NCI-H526 (cell line): ENCODE measurements at regions not wholly inside any gene's neighbourhood (a gene's known extent, or its start where the extent isn't known, plus 50 kb on each side); places are given as distances from the start of the nearest gene placed in this dataset.
"Not testable (repeated sequence)": the region's sequence is repeated elsewhere in the genome, so short reads cannot be mapped to it uniquely, and the experiment has no call there.

Experiments
- DNase-seq, 2 experiments: peaks; one replicate each; lab custom pipeline; 2025; lab: John Stamatoyannopoulos, UW

DNA sequence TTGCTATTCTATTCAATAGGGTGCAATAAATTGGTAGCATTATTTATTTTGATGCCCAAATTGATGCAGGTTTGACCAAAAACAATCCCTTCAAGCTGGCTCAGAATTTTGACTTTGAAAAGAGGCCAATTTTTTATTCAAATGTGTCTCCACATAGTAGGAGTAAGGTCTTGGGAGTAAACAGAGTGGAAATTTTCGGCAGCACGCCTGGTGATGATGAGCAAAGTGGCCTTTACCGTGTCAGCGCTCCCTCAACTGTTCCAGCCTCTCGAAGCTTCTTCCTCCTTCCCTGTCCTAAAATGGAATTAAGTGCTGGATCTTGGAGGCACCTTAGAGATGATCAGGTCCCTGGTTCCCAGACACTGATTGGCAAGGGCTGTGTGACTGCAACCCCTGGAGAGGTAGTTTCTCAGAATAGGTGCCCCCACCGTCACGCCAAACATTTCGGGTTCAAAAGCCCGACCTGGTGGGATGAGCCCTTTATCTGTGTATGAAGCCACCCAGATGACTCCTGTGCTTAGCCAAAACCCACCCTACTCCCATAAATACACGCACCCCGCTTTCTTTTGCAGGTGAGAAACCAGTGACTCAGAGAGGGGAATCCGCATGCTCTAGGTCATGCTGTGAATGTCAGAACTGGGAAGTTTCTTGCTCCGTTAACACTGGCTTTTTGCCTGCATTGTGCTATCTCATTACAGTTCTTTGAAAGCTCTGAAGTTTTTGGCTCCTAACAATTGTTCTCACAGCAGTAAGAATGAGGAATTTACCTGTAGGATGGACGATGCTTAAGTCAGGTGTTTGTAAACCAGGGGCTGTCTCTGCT is 89.1 kb downstream of the CRYGS start:
- no peak for DNase-seq

DNA sequence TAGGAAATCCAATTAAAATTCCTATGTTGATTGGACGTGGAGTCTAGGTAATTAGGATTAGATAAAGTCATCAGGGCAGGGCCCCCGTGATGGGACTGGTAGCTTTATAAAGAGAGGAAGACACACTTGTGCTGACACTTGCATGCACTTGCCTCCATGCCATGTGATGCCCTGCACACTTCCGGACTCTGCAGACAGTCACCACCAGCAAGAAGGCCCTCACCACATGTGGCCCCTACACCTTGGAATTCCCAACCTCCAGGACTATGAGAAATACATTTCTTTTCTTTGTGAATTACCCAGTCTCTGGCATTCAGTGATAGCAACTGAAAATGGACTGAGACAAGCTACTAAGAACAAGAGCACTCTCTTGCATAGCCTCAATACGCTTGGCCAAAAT is 90.6 kb downstream of the CRYGS start:
- no peak for DNase-seq

GRCh38 chr3:186452517-186452916 is 90.5 kb upstream of the DGKG start:
- DNase-seq = no peak

DNA sequence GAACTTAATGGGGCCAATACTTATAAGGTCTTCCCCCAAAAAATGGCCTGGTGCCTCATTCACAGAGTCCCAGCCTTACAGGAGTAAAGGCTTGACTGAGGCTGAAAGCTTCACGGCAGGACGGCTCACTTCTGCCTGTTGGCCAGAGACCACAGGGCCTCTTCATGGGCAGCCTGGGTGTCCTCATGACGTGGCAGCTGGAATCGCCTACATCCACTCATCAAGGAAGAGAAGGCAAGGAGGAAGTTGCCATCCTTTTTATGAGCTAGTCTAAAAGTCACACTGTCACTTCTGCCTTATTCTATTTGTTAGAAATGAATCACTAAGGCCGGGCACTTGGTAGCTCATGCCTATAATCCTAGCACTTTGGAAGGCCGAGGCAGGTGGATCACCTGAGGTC is 89.3 kb upstream of the DGKG start:
- no peak for DNase-seq

- DNase-seq = no peak
These were observed 82.9 kb upstream of the DGKG start for GRCh38 chr3:186444974-186445373.

GRCh38 chr3:186444288-186444687 is 82.3 kb upstream of the DGKG start:
- no peak for DNase-seq

DNA sequence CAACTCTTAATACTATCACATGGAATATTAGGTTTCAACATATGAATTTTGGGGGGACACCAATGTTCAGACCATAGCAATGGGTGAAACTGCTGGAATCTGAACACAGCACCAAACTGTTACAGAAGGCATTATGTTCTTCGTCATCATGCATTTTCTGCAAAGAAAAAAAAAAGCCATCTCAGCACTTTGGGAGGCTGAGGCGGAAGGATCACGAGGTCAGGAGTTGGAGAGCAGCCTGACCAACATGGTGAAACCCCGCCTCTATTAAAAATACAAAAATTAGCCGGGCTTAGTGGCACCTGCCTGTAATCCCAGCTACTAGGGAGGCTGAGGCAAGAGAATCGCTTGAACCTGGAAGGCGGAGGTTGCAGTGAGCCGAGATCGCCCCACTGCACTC is 80.9 kb upstream of the DGKG start:
- DNase-seq = not testable (repeated sequence)

DNA sequence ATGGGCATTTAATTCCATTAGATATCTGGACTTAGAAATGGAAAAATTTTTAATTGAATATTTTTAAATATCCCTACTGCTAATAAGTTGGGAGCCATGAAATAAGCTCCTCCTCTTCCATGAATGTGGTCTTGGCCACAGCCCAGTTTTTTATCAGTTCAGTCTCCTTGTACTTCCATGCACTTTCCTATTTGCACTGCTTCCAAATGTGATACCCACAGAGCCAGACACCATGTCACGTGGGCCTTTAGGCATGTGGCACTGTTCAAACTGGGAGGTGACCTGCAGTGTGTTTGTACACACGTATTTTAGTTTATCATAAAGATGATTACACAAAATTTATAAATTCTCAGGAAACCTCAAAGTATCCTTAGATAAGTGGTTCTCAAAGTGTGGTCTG is 80.1 kb upstream of the DGKG start:
- no peak for DNase-seq

- no peak for DNase-seq
These were observed 78.9 kb upstream of the DGKG start for GRCh38 chr3:186440891-186441290.

GRCh38 chr3:186439725-186440124 is 77.7 kb upstream of the DGKG start:
- no peak for DNase-seq

DNA sequence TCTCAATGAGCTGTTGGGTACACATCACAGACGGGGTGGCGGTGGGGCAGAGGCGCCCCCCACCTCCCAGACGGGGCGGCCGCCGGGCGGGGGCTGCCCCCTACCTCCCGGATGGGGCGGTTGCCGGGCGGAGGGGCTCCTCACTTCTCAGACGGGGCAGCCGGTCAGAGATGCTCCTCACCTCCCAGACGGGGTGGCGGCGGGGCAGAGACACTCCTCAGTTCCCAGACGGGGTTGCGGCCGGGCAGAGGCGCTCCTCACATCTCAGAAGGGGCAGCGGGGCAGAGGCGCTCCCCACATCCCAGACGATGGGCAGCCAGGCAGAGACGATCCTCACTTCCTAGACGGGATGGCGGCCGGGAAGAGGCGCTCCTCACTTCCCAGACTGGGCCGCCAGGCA is 73.3 kb upstream of the DGKG start:
- not testable (repeated sequence) for DNase-seq

DNA sequence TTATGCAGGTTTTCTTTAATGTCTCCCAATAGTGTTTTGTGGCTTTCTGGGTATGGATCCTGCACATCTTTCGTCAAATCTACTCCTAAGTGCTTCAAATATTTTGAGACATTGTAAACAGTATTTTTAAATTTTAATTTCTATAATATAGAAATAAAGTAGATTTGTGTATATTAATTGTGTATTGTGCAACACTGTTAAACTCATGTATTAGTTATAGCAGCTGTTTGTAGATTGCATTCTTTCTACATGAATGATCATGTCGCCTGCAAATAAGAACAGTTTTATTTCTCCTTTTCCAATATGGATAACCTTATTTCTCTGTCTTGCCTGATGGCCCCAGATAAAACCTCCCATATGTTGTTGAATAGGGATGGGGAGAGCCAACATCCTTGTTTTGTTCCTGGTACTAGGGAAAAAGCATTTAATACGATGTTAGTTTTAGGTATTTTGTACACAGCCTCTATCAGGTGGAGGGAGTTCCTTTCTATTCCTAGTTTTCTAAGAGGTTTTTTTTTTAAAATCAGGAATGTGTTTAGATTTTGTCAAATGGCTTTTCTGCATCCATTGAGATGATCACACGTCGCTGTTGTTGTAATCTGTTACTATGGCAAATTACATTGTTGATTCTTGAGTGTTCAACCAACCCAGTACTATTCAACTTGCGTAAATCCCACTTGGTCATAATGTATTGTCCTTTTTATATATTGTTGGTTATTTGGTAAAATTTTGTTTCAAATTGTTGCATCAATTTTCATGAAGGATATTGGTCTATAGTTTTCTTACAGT is 71.1 kb upstream of the DGKG start:
- DNase-seq = no peak

- no peak for DNase-seq
These were observed 70.2 kb upstream of the DGKG start for GRCh38 chr3:186432189-186432588.

- DNase-seq = no peak
These were observed 65.7 kb upstream of the DGKG start for GRCh38 chr3:186427627-186428281.

GRCh38 chr3:186425788-186426730 is 64.0 kb upstream of the DGKG start:
- DNase-seq = no peak

- DNase-seq = no peak
These were observed 59.9 kb upstream of the DGKG start for GRCh38 chr3:186421946-186422345.

DNA sequence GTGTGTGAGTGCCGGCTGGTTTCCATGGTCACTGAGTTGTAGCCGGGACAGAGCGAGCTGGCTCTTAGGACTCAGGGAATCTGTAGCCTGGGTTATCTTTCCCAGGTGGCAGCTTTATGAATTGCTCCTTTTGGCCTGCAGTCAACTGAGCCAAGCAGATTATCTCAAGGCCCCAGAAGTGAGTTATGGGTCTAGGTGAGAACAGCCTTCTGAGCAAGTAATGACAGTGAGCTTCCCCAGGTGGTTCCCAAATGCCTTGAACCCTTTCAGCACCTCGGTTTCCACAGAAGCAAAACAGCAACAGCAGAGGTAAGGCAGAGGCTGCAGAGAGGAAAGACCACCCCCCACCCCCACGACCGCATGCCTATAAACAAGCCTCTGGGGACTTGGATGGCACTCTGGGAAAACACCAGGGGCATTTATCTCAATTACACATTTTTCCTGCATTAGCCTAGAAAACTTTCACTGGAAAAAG is 56.7 kb upstream of the DGKG start:
- DNase-seq = peak; percentile 19 to 35

DNA sequence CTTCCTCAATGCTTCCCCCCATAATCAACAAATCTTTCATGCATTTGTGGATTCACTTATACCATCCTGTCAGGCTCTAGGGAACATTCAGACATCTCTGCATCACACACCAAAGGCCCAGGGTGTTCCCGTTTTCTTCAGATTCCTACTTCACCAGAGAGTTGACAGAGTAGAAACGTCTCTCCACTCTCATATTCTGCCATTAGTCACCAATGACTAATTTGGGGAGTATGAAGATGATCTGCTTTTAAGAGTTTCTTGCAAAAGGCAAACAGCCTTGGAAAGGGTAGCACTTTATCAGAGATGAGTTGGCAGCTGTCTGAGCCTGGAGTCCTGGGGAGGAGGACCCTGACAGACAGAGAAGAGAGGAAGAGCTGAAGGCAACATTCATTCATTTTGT is 55.8 kb upstream of the DGKG start:
- no peak for DNase-seq

GRCh38 chr3:186414735-186415419 is 52.8 kb upstream of the DGKG start:
- DNase-seq = no peak

- DNase-seq = peak; percentile 34 to 75
These were observed 51.8 kb upstream of the DGKG start for GRCh38 chr3:186413615-186414415.
